GM19043 (cell line): ENCODE measurements at regions not wholly inside any gene's neighbourhood (a gene's known extent, or its start where the extent isn't known, plus 50 kb on each side); places are given as distances from the start of the nearest gene placed in this dataset.

ENCODE experiments used
- ATAC-seq: cut with Tn5 transposase; IDR thresholded peaks from one replicate; pipeline ENCODE4 v1.9.1; 2021; ENCODE audit warnings: low read depth; ENCODE audit not compliant: unreplicated experiment

- ATAC-seq = no peak
These were observed 314.0 kb upstream of the KCNJ16 start for GRCh38 chr17:69761011-69761410.

- no peak for ATAC-seq
These were observed 313.2 kb upstream of the KCNJ16 start for GRCh38 chr17:69761767-69762321.

- no peak for ATAC-seq
These were observed 312.7 kb upstream of the KCNJ16 start for GRCh38 chr17:69762359-69762758.

- no peak for ATAC-seq
These were observed 312.3 kb upstream of the KCNJ16 start for GRCh38 chr17:69762766-69763165.

- no peak for ATAC-seq
These were observed 311.5 kb upstream of the KCNJ16 start for GRCh38 chr17:69763503-69763902.

DNA sequence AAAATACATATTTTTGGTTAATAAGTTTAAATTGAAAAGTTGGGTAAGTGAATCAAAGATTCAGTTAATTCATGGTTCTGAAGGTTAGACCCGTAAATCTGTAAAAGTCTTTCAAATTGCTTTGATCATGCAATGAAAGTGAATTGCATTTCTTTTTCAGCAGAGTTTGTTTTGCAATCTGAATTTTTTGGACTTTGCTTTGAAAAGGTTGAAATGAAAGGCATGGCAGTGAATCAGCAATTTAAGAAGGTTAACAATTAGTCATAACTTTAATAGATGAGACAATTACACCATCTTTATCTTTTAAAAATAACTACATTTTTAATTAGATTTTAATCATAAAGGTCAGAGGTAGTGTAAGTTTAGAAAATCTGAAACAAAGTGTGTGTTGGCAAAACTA, 310.9 kb upstream of the KCNJ16 start:
- no peak for ATAC-seq

- no peak for ATAC-seq
These were observed 306.0 kb upstream of the KCNJ16 start for GRCh38 chr17:69769050-69769449.

DNA sequence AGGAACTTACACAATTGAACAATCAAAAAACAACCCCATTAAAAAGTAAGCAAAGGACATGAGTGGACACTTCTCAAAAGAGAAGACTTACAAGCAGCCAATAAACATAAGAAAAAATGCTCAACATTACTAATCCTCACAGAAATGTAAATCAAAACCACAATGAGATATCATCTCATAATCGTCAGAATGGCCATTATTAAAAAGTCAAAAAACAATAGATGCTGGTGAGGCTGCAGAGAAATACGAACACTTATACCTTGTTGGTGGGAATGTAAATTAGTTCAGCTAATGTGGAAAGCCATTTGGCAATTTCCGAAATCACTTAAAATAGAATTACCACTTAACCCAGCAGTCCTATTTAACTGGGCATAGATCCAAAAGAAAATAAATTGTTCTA, 301.9 kb upstream of the KCNJ16 start:
- no peak for ATAC-seq

DNA sequence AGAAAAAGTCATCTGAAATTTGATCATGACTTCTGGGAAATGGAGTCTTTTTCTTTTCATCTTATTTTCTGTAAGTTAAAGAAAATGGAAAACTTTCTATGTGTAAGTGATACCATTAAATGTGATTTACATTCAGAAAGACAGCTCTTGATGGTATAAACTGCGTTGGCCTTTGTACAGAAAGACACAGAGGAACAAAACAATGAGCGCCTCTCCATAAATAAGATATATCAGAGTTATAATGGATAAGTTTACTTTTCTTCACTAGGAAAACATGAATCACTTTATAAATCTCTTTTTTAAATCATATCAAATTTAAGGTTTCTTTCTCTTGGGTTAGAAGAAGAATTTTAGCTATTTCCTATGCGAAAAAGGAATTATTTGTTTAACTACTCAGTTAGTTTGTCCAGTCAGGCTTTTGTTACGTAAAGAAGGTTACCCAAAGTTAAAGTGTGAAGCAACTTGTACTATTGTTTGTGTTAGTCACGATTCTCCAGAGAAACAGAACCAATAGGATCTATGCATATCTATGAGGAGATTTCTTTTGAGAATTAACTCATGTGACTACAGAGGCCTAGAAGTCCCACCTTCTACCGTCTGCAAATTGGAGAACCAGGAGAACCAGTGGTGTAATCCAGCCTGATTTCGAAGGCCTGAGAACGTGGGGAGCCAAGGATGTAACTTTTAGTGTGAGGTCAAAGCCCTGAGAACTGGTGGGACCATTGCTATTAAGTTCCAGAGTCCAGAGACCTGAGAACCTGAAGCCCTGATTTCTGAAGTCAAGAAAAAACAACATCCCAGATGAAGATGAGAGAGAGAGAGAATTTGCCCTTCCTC, 295.4 kb upstream of the KCNJ16 start:
- no peak for ATAC-seq

DNA sequence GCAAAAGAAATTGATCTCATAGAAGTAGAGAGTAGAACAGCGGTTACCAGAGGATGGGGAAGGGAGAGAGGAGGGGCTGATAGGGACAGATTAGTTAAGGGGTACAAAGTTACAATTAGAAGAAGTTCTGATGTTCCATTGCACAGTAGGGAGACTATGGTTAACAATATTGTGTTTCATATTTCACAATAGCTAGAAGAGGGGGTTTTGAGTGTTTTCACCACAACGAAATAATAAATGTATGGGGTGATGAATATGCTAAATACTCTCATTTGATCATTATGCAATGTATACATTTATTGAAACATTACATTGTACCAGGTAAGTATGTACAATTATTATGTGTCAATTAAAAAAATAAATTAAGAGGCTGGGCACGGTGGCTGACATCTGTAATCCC, 291.2 kb upstream of the KCNJ16 start:
- no peak for ATAC-seq

DNA sequence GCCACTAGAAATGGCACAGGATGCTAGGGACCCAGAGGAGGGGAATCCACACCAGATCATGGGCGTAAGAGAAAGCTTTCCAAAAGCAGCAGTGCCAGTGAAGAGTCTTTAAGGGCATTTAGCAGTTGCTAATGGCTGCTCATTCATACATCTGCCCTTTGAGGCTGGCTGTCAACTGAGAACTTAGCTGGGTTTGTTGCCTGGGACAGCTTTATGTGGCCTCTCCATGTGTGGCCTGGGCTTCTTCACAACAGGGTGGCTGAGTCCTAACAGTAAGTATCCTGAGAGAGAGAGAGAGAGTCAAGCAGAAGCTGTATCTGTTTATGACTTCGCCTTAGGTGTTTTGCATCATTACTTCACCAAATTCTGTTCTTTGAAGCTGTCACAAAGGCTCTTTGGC, 286.1 kb upstream of the KCNJ16 start:
- no peak for ATAC-seq

DNA sequence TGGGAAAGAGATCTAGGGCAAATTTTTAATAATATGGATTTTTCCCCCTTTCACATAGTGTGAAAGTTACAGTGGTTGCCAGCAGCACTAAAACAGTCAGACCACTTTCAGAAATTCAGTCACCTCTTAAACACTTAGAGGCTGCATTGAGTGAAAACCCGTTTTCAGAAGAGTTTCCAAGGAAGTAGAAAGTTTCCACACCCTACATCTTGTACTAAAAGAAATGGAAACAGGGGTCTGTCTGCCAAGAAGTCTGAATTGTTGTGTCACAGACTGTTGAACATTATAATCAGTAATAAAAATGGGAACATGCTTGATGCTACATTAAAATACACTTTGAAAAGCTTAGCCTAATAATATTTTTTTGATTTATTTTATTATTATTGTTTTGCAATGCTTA, 278.9 kb upstream of the KCNJ16 start:
- no peak for ATAC-seq

DNA sequence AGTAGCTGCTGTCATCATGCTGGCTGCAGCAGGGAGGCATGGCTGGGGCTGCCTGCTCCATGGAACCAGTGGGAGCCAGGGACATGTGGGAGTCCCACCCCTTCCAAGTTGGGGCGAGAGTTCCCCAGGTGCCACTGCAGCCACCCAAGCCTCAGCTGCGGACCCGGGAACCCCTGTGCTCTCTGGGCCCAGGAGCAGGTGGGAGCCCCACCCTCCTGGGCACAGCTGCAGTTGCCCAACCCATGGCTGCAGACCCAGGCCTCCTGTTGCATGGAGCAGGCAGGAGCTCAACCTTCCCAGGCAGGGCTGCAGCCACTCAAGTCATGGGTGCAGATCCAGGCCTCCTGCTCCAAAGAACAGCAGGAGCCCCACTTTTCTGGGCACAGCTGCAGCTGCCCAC, 274.2 kb upstream of the KCNJ16 start:
- ATAC-seq = no peak

DNA sequence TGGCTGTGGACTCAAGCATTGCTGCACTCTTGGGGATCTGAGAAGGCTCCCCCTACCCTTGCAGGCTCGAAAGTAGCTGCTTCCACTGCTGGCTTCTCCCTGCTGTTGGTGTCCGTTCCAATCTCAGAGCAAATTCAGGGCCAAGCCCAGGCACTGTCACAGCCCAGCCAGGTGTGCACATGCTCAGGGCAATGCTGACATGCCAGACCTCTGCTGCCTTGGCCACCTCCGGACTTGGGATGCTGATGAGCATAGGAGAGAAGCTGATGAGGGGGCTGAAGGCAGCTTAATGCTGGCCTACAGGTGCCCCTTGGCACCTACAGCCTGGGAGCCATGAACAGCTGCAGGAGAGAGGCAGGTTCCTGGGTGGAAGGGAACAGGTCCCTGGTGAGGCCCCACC, 273.7 kb upstream of the KCNJ16 start:
- ATAC-seq = no peak

DNA sequence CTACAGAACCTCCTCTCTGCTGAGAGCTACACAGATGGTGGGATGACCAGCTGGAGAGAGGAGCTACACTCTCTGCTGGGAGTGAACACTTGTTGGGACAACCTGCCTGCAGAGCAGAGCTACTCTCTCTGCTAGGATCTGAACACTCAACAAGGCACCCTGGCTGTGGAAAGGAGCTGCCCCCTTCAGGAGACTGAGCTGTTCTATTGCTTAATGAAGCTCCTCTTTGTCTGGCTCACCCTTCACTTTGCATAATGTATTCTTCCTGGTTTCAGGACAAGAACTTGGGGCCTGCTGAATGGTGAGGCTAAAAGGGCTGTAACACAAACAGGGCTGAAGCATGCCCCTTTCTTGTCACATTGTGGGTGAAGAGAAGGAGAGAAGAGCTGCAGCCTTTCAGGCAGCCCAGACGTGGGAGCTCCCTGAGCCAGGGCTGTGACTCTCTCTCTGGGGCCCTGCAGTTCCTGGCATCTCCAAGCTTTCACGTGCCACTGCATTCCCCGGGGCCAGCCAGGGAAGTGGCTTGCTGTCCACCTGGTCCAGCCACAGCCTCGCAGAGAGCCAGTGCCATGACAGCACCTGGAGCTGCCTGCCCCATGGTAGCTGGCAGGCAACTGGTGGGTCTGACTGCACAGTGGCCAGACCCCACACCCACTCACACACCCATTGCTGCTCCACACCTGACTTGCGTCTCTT, 272.8 kb upstream of the KCNJ16 start:
- ATAC-seq = no peak

DNA sequence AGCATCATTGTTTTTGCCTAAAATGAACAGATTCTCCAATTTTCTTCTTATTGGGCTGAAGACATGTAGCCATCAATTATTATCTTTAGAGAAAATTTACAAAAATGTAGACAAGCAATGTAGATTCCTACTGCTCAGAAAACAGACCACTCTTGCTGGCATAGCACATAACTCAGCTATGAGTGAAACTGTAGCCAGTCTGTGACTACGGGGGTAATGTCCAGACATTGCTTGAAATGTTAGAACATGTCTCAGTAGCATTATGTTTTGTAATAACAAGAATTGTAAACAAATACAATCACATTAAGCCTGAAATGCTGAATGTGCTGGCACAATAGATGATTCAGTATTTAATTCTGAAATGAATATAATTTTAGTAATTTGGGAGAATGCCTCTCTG, 265.7 kb upstream of the KCNJ16 start:
- ATAC-seq = no peak

DNA sequence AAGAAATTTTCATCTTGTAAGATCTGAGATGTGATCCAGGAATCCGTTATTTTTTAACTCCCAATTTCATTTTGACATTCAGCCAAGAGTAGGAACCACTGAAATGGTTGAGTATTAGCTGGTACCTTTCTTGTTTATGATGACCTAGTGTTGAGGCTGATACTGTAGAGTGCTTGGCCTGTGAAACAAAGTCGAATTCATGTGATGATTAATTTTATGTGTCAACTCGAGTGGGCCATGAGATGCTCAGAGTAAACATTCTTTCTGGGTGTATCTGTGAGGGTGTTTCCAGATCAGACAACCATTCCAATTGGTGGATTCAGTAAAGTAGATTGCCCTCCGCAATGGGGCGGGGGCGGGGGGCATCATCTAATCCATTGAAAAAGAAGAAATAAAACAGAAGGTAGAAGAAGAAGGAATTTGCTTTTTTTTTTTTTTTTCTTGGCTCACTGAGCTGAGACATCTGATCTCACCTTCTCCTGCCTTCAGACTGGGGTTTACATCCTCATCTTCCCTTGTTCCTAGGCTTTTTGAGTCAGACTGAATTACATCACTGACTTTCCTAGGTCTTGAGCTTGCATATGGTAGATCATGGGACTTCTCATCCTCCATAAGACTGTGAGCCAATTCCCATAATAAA, 264.6 kb upstream of the KCNJ16 start:
- ATAC-seq = no peak

GRCh38 chr17:69812240-69812837, 262.7 kb upstream of the KCNJ16 start:
- no peak for ATAC-seq

GRCh38 chr17:69814031-69814430, 261.0 kb upstream of the KCNJ16 start:
- no peak for ATAC-seq

- ATAC-seq = no peak
These were observed 259.6 kb upstream of the KCNJ16 start for GRCh38 chr17:69815406-69815805.

DNA sequence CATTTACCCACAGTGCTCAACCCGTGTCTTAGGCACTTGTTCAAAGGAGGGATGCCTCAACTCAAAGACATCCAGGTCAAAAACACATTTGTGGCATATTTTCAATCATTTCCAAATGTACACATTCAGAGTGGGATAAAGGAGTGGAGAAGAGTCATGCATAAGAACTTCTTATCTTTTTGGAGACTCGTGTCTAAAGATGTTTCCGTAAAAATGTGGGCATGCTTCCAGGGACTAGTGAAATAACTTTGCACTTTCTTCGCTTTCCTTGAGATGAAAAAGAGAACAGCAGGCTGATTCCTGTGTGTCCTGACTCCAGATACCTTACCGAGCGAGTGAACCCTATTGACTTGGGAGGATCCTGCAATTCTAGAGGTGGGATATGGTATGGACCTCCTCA, 256.6 kb upstream of the KCNJ16 start:
- no peak for ATAC-seq
